Transverse colon (tissue), 4 donors: ENCODE measurements at regions not wholly inside any gene's neighbourhood (a gene's known extent, or its start where the extent isn't known, plus 50 kb on each side); places are given as distances from the start of the nearest gene placed in this dataset.
"Not testable (repeated sequence)": the region's sequence is repeated elsewhere in the genome, so short reads cannot be mapped to it uniquely, and the experiment has no call there.

ENCODE experiments used
- CTCF ChIP-seq, 5 experiments: fragments of 200-600 bp in 3 of 5; fragments of 450-650 bp in 2 of 5; sonication (generic) in 3 of 5; IDR thresholded peaks; 1 replicate in 2 of 5; 2 replicates in 3 of 5; pipeline ENCODE4 v1.5.1; 2016 to 2017; ENCODE audit warnings: antibody characterized with exemption in 5 of 5, inconsistent platforms in 3 of 5, mild to moderate bottlenecking in 2 of 5, moderate library complexity in 1 of 5
- POLR2A ChIP-seq: fragments of 450-650 bp; IDR thresholded peaks from one replicate; pipeline ENCODE4 v1.6.1; 2016; ENCODE audit warnings: antibody characterized with exemption, mild to moderate bottlenecking, moderate library complexity
- POLR2AphosphoS5 ChIP-seq, 3 donors: sonication (generic); formaldehyde crosslinking; IDR thresholded peaks; one replicate each; pipeline ENCODE4 v1.6.1; 2016; ENCODE audit warnings: antibody characterized with exemption in 3 of 3

DNA sequence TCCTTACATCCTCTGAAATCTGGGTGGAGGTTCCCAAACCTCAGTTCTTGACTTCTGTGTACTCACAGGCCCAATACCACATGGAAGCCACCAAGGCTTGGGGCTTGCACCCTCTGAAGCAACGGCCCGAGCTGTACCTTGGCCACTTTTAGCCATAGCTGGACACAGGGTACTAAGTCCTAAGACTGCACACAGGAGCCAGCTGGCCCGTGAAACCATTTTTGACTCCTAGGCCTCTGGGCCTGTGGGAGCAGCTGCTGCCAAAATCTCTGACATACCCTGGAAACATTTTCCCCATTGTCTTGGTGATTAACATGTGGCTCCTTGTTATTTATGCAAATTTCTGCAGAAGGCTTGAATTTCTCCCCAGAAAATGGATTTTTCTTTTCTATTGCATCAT, 204.5 kb downstream of the C12orf75 start:
- TF ChIP-seq POLR2A; CTCF (IDR thresholded peaks at IDR 0.05); POLR2AphosphoS5 (IDR thresholded peaks at IDR 0.05): not testable (repeated sequence)
